KMS-11 (cell line): ENCODE measurements at regions not wholly inside any gene's neighbourhood (a gene's known extent, or its start where the extent isn't known, plus 50 kb on each side); places are given as distances from the start of the nearest gene placed in this dataset.

Source experiments
- H2AFZ ChIP-seq: fragments of 200-600 bp; sonication (generic); 2 replicates; pipeline ENCODE4 v1.6.1; 2016; ENCODE audit warnings: antibody characterized with exemption, mixed run types, low read depth
- H3K27ac ChIP-seq: fragments of 200-600 bp; sonication (generic); 2 replicates; pipeline ENCODE4 v1.6.1; 2016; ENCODE audit warnings: mild to moderate bottlenecking, mixed run types
- H3K27me3 ChIP-seq: fragments of 200-600 bp; sonication (generic); 2 replicates; pipeline ENCODE4 v1.6.1; 2017; ENCODE audit warnings: mild to moderate bottlenecking, low read depth, mixed run types, moderate library complexity; ENCODE audit not compliant: insufficient read depth
- H3K36me3 ChIP-seq: fragments of 200-600 bp; sonication (generic); 2 replicates; pipeline ENCODE4 v1.6.1; 2017; ENCODE audit warnings: mild to moderate bottlenecking, mixed run types; ENCODE audit not compliant: insufficient read depth
- H3K4me1 ChIP-seq: fragments of 200-600 bp; sonication (generic); 2 replicates; pipeline ENCODE4 v1.6.1; 2016; ENCODE audit warnings: mild to moderate bottlenecking, low read depth, mixed run types; ENCODE audit not compliant: poor library complexity, severe bottlenecking
- H3K4me2 ChIP-seq: fragments of 200-600 bp; sonication (generic); 2 replicates; pipeline ENCODE4 v1.7.0; 2016; ENCODE audit warnings: mild to moderate bottlenecking, mixed run types
- H3K4me3 ChIP-seq: fragments of 200-600 bp; sonication (generic); IDR thresholded peaks from 2 replicates; pipeline ENCODE4 v1.6.1; 2017; ENCODE audit warnings: low read depth, low read length, mixed read lengths; ENCODE audit not compliant: insufficient read depth
- H3K79me2 ChIP-seq: fragments of 200-600 bp; sonication (generic); 2 replicates; pipeline ENCODE4 v1.6.1; 2016; ENCODE audit warnings: low read depth, mixed run types; ENCODE audit not compliant: insufficient read depth
- H3K9ac ChIP-seq: fragments of 200-600 bp; sonication (generic); 2 replicates; pipeline ENCODE4 v1.6.1; 2016; ENCODE audit warnings: mild to moderate bottlenecking, mixed run types
- H4K20me1 ChIP-seq: fragments of 200-600 bp; sonication (generic); 2 replicates; pipeline ENCODE4 v1.6.1; 2016; ENCODE audit warnings: mild to moderate bottlenecking, mixed run types; ENCODE audit not compliant: insufficient read depth
- TF ChIP-seq, protein P1 (sequence below): fragments of 200-600 bp; sonication (generic); conservative IDR thresholded peaks from 2 replicates; pipeline ENCODE4 v1.6.1; 2017; ENCODE audit warnings: low read depth, mild to moderate bottlenecking, antibody characterized with exemption, low read length, moderate library complexity, mixed read lengths

DNA sequence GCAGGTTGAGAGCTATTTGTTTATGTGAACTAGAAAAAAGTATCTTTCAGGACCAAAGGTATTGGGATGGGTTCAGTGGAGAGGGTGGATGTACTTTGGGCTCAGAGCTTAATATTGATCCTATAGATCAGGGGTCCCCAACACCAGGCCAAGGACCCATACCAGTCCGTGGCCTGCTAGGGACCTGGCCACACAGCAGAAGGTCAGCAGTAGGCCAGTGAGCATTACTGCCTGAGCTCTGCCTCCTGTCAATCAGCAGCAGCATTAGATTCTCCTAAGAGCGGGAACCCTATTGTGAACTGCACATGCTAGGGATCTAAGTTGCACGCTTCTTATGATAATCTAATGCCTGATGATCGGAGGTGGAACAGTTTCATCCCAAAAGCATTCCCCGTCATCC, 115.8 kb upstream of the WDR11 start:
- H3K27me3 ChIP-seq: no peaks in the 10 kb centered on the region
- no peak overlapping the region for H3K4me3 ChIP-seq
- no peaks in the 10 kb centered on the region for H3K36me3 ChIP-seq
- H2AFZ ChIP-seq: no peak overlapping the region
- no peaks in the 10 kb centered on the region for H4K20me1 ChIP-seq
- no peak overlapping the region for H3K9ac ChIP-seq
- no peaks in the 10 kb centered on the region for H3K79me2 ChIP-seq
- no peaks in the 10 kb centered on the region for H3K4me1 ChIP-seq
- no peak overlapping the region for H3K4me2 ChIP-seq
- H3K27ac ChIP-seq: no peak overlapping the region
- TF ChIP-seq, protein P1, sequence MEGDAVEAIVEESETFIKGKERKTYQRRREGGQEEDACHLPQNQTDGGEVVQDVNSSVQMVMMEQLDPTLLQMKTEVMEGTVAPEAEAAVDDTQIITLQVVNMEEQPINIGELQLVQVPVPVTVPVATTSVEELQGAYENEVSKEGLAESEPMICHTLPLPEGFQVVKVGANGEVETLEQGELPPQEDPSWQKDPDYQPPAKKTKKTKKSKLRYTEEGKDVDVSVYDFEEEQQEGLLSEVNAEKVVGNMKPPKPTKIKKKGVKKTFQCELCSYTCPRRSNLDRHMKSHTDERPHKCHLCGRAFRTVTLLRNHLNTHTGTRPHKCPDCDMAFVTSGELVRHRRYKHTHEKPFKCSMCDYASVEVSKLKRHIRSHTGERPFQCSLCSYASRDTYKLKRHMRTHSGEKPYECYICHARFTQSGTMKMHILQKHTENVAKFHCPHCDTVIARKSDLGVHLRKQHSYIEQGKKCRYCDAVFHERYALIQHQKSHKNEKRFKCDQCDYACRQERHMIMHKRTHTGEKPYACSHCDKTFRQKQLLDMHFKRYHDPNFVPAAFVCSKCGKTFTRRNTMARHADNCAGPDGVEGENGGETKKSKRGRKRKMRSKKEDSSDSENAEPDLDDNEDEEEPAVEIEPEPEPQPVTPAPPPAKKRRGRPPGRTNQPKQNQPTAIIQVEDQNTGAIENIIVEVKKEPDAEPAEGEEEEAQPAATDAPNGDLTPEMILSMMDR: no peak

DNA sequence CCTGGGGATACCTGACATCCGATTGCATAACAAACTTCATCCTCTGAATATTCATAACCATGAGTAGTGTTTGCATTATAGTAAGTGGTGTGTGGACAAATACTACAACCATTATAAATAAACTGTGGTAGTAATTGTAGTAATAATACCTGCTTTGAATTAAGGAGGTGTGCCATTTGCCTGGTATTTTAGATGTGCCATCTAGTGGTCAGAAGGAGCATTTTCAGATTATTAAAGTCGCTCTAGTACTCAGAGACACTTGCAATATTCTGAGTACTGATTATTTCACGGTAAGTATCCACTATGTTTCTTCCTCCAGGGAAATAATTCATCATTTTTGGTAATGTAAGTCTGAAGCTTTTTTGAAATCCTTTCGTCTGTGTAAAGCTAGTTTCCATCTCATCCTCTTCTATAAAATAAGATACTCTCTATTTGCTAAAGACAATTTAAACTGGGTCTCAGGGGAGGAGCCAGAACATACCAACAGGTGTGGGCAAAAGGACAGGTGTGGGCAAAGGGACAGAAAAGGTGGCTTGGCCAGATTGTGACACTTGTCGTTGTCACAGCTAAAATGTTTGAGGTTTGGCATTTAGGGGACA, 115.3 kb upstream of the WDR11 start:
- TF ChIP-seq, protein P1: peak; percentile 85
- Histone ChIP-seq H3K27me3 (no peaks in the 10 kb centered on the region), H2AFZ (no peak overlapping the region), H3K4me1 (no peaks in the 10 kb centered on the region), H3K4me2 (no peak overlapping the region), H3K36me3 (no peaks in the 10 kb centered on the region), H3K9ac (no peak overlapping the region), H3K27ac (no peak overlapping the region), H3K79me2 (no peaks in the 10 kb centered on the region), H3K4me3 (no peak overlapping the region), H4K20me1 (no peaks in the 10 kb centered on the region)

DNA sequence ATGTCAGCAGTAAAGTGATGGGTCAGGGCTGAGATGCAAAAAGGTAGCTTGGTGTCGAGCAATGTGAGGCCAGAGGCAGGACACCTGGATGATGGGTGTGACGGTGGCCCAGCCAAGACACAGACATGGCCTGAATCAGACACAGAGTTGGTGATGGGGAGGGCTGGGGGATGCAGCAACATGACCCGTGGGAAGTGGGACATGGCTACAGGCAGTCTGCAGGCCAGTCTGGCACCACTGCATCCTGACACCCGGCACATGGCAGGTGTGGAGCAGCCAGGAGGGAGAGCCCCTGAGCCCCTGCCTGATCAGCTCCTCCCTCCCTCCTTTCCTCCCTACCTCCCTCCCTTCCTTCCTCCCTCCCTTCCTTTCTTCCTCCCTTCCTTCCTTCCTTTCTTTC, 114.8 kb upstream of the WDR11 start:
- TF ChIP-seq, protein P1: no peak
- no peak overlapping the region for H3K4me2 ChIP-seq
- no peaks in the 10 kb centered on the region for H3K79me2 ChIP-seq
- H3K4me1 ChIP-seq: no peaks in the 10 kb centered on the region
- H2AFZ ChIP-seq: no peak overlapping the region
- no peak overlapping the region for H3K9ac ChIP-seq
- H3K27me3 ChIP-seq: no peaks in the 10 kb centered on the region
- H3K27ac ChIP-seq: no peak overlapping the region
- H3K36me3 ChIP-seq: no peaks in the 10 kb centered on the region
- no peaks in the 10 kb centered on the region for H4K20me1 ChIP-seq
- no peak overlapping the region for H3K4me3 ChIP-seq

DNA sequence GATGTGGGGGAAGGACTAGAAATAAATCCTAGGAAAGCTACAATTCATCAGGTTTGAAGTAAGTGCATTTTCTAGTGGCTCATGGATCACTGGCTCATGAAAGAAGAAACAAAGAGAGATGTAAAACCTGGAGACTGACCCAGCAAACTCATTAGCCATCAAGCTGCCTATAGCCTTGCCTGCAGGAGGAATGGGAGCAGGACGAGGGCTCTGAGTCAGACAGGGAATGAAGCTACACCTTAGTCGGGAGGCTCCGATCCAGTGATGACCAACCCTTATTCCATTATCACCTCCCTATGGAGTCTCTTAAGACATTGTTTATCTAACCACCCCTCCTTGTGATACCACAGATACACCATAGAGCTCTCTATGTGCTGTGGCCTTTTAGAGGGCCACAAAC, 112.5 kb upstream of the WDR11 start:
- H3K4me3 ChIP-seq: no peak overlapping the region
- no peak overlapping the region for H3K4me2 ChIP-seq
- no peaks in the 10 kb centered on the region for H3K79me2 ChIP-seq
- TF ChIP-seq, protein P1: no peak
- H3K4me1 ChIP-seq: no peaks in the 10 kb centered on the region
- H3K27ac ChIP-seq: no peak overlapping the region
- H3K36me3 ChIP-seq: no peaks in the 10 kb centered on the region
- no peaks in the 10 kb centered on the region for H3K27me3 ChIP-seq
- H4K20me1 ChIP-seq: no peaks in the 10 kb centered on the region
- no peak overlapping the region for H2AFZ ChIP-seq
- H3K9ac ChIP-seq: no peak overlapping the region
